ENCODE measurements at regions not wholly inside any gene's neighbourhood (a gene's known extent, or its start where the extent isn't known, plus 50 kb on each side); places are given as distances from the start of the nearest gene placed in this dataset.
"Not testable (repeated sequence)": the region's sequence is repeated elsewhere in the genome, so short reads cannot be mapped to it uniquely, and the experiment has no call there.

- no peak for DNase-seq
Observed at GRCh38 chrX:15114743-15115566, 154.9 kb downstream of the ASB9 start.

- no peak for DNase-seq
Observed at GRCh38 chrX:15107367-15107988, 162.4 kb downstream of the ASB9 start.

GRCh38 chrX:15098505-15098904, 171.4 kb downstream of the ASB9 start:
- DNase-seq, result no peak

GRCh38 chrX:15087747-15088146, 182.1 kb downstream of the ASB9 start:
- no peak for DNase-seq

GRCh38 chrX:15073313-15073712, 196.6 kb downstream of the ASB9 start:
- no peak for DNase-seq

- DNase-seq, result no peak
Observed at GRCh38 chrX:15072880-15073279, 197.0 kb downstream of the ASB9 start.

GRCh38 chrX:15072259-15072658, 197.6 kb downstream of the ASB9 start:
- no peak for DNase-seq

GRCh38 chrX:15059474-15059873, 186.3 kb downstream of the MOSPD2 start:
- no peak for DNase-seq

- no peak for DNase-seq
Observed at GRCh38 chrX:15056044-15056443, 182.8 kb downstream of the MOSPD2 start.

GRCh38 chrX:15055146-15055930, 182.1 kb downstream of the MOSPD2 start:
- no peak for DNase-seq

- DNase-seq, result no peak
Observed at GRCh38 chrX:15050395-15050794, 177.2 kb downstream of the MOSPD2 start.

GRCh38 chrX:15043538-15043937, 170.3 kb downstream of the MOSPD2 start:
- DNase-seq, result no peak

- DNase-seq, result no peak
Observed at GRCh38 chrX:15033917-15034316, 160.7 kb downstream of the MOSPD2 start.

GRCh38 chrX:15017491-15017890, 144.3 kb downstream of the MOSPD2 start:
- no peak for DNase-seq

- DNase-seq, result no peak
Observed at GRCh38 chrX:15016051-15016450, 142.8 kb downstream of the MOSPD2 start.

GRCh38 chrX:15014281-15014680, 141.1 kb downstream of the MOSPD2 start:
- DNase-seq, result no peak

- no peak for DNase-seq
Observed at GRCh38 chrX:15013461-15013860, 140.2 kb downstream of the MOSPD2 start.

GRCh38 chrX:14997271-14997670, 124.0 kb downstream of the MOSPD2 start:
- no peak for DNase-seq

- not testable (repeated sequence) for DNase-seq
Observed at GRCh38 chrX:14984425-14984824, 111.2 kb downstream of the MOSPD2 start.

Data from T-helper 9 cell (primary cell).